ENCODE measurements at regions not wholly inside any gene's neighbourhood (a gene's known extent, or its start where the extent isn't known, plus 50 kb on each side); places are given as distances from the start of the nearest gene placed in this dataset.

GRCh38 chr6:231779-232178 lies 60.5 kb upstream of the DUSP22 start:
- TF ChIP-seq CTCF (IDR thresholded peaks at IDR 0.05): no peak
- no peak for TF ChIP-seq POLR2A (IDR thresholded peaks at IDR 0.05)
